ENCODE measurements at regions not wholly inside any gene's neighbourhood (a gene's known extent, or its start where the extent isn't known, plus 50 kb on each side); places are given as distances from the start of the nearest gene placed in this dataset.

DNA sequence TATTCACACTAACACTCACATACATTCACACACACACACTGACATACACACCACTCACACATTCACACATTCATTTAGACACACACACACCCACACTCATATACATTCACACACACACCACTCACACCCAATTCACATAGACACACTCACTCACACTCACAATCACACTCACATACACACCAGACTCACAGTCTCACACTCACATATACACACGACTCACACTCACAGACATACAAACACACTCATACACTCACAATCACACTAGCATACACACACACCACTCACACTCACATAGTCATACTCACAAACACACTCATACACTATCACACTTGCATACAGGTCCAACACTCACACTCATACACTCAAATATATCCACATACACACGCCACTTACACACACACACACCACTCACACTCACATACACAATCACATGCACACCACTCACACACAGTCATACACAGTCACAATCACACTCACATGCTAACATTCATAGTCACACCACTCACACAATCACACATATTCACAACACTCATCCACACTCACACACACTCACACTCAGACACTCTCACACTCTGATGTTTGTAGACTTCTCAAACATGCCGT, 312.6 kb downstream of the SFMBT2 start:
- DNase-seq (ENCODE audit: low read depth) = no peak
- TF ChIP-seq, protein P1, sequence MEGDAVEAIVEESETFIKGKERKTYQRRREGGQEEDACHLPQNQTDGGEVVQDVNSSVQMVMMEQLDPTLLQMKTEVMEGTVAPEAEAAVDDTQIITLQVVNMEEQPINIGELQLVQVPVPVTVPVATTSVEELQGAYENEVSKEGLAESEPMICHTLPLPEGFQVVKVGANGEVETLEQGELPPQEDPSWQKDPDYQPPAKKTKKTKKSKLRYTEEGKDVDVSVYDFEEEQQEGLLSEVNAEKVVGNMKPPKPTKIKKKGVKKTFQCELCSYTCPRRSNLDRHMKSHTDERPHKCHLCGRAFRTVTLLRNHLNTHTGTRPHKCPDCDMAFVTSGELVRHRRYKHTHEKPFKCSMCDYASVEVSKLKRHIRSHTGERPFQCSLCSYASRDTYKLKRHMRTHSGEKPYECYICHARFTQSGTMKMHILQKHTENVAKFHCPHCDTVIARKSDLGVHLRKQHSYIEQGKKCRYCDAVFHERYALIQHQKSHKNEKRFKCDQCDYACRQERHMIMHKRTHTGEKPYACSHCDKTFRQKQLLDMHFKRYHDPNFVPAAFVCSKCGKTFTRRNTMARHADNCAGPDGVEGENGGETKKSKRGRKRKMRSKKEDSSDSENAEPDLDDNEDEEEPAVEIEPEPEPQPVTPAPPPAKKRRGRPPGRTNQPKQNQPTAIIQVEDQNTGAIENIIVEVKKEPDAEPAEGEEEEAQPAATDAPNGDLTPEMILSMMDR (IDR thresholded peaks at IDR 0.05; ENCODE audit: control insufficient read depth, insufficient read depth, low read depth, low read length, missing control alignments) = no peak
- no peak overlapping the region for H3K4me3 ChIP-seq (ENCODE audit: control insufficient read depth, low read depth, low read length)

DNA sequence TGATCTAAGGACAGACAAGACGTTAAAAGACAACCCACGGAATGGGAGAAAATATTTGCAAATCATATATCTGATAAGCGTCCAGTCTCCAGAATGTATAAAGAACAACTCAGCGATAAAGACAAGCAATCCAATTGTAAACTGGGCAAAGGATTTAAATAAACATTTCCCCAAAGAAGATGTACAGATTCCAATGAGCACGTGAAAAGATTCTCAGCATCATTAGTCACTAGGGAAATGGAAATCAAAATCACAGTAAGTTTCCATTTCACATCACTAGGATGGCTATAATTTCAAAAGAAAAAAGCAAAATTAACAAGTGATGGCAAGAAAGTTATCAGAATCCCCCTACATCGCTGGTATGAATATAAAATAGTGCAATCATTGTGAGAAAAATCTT, 316.1 kb downstream of the SFMBT2 start:
- TF ChIP-seq, protein P1 (IDR thresholded peaks at IDR 0.05; ENCODE audit: control insufficient read depth, insufficient read depth, low read depth, low read length, missing control alignments) = no peak
- no peak for DNase-seq (ENCODE audit: low read depth)

DNA sequence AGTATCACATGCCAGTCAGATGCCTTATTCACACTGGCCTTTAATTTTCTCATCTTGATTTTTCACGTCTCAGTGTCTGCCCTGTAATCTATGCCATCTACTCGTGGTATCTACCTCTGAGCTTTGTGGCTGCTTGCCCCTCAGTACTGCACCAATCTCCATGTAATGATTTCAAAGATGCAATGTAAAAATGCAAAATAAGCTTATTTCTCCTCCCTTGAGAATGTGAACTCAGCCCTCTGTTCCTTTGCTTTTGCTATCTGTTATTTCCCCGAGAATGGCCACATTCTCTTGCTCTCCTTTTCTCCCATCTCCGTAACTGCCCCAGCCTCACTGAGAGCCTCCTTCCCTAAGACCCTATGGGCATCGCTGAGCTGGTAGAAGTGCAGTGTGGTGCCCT, 317.5 kb downstream of the SFMBT2 start:
- no peak for DNase-seq (ENCODE audit: low read depth)
- H3K4me3 ChIP-seq (ENCODE audit: control insufficient read depth, low read depth, low read length) = no peak overlapping the region
- TF ChIP-seq, protein P1 (IDR thresholded peaks at IDR 0.05; ENCODE audit: control insufficient read depth, insufficient read depth, low read depth, low read length, missing control alignments) = no peak

More for the DNA sequence above, 316.1 kb downstream of the SFMBT2 start:
- H3K4me3 ChIP-seq (ENCODE audit: control insufficient read depth, low read depth, low read length) = no peak overlapping the region

DNA sequence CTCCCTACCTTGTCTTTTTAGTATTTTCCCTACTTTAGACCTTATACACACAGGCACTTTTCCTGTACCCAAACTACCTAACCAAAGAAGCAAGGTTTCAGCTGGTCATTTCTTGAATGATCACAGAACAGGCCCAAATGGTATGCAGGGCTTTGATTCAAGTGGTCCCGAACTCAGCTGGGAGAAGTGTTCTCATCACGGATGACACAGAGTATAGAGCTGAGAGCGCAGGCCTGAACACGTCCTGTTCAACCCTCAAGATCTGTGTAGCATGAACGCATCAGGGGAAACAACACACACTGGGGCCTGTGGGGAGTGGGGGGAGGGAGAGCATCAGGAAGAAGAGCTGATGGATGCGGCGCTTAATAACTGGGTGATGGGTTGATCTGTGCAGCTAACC, 318.2 kb downstream of the SFMBT2 start:
- DNase-seq (ENCODE audit: low read depth) = no peak
- no peak overlapping the region for H3K4me3 ChIP-seq (ENCODE audit: control insufficient read depth, low read depth, low read length)
- TF ChIP-seq, protein P1 (IDR thresholded peaks at IDR 0.05; ENCODE audit: control insufficient read depth, insufficient read depth, low read depth, low read length, missing control alignments) = no peak

DNA sequence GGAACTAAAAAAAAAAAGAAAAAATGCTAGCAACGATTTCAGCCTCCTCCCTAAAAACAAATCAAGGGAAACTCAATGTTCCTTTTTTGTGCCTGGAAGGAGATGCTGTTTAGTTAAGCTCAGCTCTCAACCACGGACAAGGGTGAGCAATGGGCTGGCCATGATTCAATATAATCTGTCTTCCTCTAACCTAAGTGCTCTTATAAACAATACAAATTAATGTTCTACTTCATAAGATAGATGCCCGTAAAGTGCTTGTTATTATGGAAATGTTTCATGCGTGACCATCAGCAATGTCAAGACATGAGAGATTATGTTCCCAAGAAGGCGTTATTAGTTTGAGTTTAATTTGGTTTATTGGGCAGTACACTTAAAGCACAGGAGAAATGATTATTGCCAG, 320.3 kb downstream of the SFMBT2 start:
- H3K4me3 ChIP-seq (ENCODE audit: control insufficient read depth, low read depth, low read length) = no peak overlapping the region
- no peak for DNase-seq (ENCODE audit: low read depth)
- TF ChIP-seq, protein P1 (IDR thresholded peaks at IDR 0.05; ENCODE audit: control insufficient read depth, insufficient read depth, low read depth, low read length, missing control alignments) = no peak

DNA sequence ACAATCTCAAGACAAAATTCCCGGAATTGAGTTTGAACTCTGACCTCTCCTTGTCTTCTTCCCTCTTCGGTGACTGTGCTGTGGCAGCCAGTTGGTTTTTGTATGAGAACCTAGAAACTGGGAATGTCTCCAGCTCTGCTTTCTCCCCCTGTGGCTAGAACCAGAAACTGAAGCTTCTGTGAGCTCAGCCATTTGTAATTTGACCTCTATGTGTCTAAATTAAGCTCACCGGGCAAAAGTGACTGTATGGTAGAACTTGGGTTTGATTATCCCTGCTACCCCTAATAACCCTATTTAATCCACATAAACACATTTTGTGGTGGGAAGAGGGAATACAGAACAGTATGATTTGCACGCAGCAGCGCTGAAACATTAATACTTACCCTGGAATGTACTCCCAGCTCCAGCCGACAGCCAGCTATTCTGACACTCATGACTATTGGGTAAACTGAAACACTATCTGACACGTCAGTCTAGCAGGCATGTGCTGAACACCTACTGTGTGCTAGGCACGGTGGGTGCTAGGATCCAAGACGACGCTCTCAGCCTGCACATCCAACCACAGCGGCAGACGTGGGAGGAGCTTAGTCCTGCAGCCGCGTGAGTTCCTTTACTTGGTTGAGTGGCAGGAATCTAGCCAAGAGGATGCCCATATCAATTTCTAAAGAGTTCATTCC, 324.8 kb downstream of the SFMBT2 start:
- H3K4me3 ChIP-seq (ENCODE audit: control insufficient read depth, low read depth, low read length) = no peak overlapping the region
- no peak for DNase-seq (ENCODE audit: low read depth)
- TF ChIP-seq, protein P1 (IDR thresholded peaks at IDR 0.05; ENCODE audit: control insufficient read depth, insufficient read depth, low read depth, low read length, missing control alignments) = no peak

Data from AG09309 (cell line).